ENCODE measurements at regions not wholly inside any gene's neighbourhood (a gene's known extent, or its start where the extent isn't known, plus 50 kb on each side); places are given as distances from the start of the nearest gene placed in this dataset.
A peak's percentile ranks its signal among the peaks of the same experiment; 100 is the strongest.

DNA sequence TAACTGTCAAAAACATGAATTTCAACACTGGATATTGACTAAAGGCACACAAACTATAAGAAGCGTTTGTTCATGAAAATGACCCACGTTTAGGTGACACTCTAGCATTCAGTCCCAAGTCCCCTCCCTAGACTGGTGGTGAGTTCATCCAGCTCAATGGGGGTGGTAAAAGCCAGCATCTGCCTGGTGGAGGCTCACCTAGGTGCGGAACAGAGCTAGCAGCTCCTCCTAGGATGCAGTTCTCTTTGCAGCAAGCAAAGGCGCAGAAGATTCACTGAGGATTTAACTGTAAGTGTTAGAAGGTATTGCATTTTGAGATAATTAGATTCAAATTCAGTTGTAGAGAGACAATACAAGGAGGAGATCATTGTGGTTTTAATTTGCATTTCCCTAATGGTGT, 87.6 kb downstream of the VSTM2A start:
- no peak overlapping the region for H3K4me3 ChIP-seq (ENCODE audit: insufficient read length, low read depth)
- no peak for TF ChIP-seq SUZ12 (IDR thresholded peaks at IDR 0.05; ENCODE audit: extremely low read depth, insufficient read depth, insufficient read length)
- TF ChIP-seq ZNF274 (IDR thresholded peaks at IDR 0.05; ENCODE audit: low read depth, low read length): no peak
- no peak for TF ChIP-seq YY1 (IDR thresholded peaks at IDR 0.05; ENCODE audit: insufficient read depth, insufficient read length)
- no peak overlapping the region for H3K9ac ChIP-seq (ENCODE audit: insufficient read length, low read depth)
- peak; percentile 39 for DNase-seq (ENCODE audit: low read depth, low spot score)
- no peaks in the 10 kb centered on the region for H3K27me3 ChIP-seq (ENCODE audit: insufficient read depth, insufficient read length)
- H3K36me3 ChIP-seq (ENCODE audit: insufficient read depth, insufficient read length, low read length): no peaks in the 10 kb centered on the region
- H3K4me1 ChIP-seq (ENCODE audit: insufficient read depth, insufficient read length): no peaks in the 10 kb centered on the region
- peaks cover 11% of the 10 kb centered on the region; the same call in 1 of the 2 replicates for H3K9me3 ChIP-seq (ENCODE audit: insufficient read depth, low read length)

DNA sequence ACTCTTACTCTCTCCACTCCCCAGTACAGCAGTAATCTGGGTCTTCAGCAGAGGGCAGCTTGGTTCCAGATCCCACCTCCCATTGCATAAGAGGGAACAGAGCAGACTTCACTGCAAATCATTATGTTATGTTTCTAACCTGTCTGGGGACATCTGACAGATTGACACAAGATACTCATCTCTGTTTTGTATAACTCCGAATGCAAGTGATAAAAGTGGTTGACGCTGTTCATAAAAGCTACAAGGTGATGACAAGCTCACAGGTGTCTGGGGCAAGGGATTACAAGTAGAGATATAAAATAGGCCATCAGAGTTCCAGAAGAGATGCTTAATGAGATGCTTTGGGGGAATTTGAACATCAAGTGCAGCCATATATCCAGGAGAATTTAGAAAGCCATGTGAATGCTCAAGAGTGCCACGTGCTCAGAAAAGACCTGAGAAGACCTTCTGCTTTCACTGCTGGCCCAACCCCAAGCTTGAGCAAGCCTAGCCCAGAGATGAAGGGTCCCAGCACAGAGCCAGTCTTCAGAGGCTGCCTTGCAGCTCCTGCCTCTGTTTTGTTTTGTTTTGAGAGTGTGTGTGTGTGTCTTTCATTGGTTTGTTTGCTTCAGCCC, 80.6 kb downstream of the VSTM2A start:
- H3K27me3 ChIP-seq (ENCODE audit: insufficient read depth, insufficient read length): no peaks in the 10 kb centered on the region
- no peaks in the 10 kb centered on the region for H3K36me3 ChIP-seq (ENCODE audit: insufficient read depth, insufficient read length, low read length)
- no peak for DNase-seq (ENCODE audit: low read depth, low spot score)
- TF ChIP-seq ZNF274 (IDR thresholded peaks at IDR 0.05; ENCODE audit: low read depth, low read length) (no peak), SUZ12 (IDR thresholded peaks at IDR 0.05; ENCODE audit: extremely low read depth, insufficient read depth, insufficient read length) (no peak), YY1 (IDR thresholded peaks at IDR 0.05; ENCODE audit: insufficient read depth, insufficient read length) (no peak)
- no peak overlapping the region for H3K4me3 ChIP-seq (ENCODE audit: insufficient read length, low read depth)
- no peak overlapping the region for H3K9ac ChIP-seq (ENCODE audit: insufficient read length, low read depth)
- H3K4me1 ChIP-seq (ENCODE audit: insufficient read depth, insufficient read length): no peaks in the 10 kb centered on the region
- no peaks in the 10 kb centered on the region for H3K9me3 ChIP-seq (ENCODE audit: insufficient read depth, low read length)
